ENCODE measurements at regions not wholly inside any gene's neighbourhood (a gene's known extent, or its start where the extent isn't known, plus 50 kb on each side); places are given as distances from the start of the nearest gene placed in this dataset.

DNA sequence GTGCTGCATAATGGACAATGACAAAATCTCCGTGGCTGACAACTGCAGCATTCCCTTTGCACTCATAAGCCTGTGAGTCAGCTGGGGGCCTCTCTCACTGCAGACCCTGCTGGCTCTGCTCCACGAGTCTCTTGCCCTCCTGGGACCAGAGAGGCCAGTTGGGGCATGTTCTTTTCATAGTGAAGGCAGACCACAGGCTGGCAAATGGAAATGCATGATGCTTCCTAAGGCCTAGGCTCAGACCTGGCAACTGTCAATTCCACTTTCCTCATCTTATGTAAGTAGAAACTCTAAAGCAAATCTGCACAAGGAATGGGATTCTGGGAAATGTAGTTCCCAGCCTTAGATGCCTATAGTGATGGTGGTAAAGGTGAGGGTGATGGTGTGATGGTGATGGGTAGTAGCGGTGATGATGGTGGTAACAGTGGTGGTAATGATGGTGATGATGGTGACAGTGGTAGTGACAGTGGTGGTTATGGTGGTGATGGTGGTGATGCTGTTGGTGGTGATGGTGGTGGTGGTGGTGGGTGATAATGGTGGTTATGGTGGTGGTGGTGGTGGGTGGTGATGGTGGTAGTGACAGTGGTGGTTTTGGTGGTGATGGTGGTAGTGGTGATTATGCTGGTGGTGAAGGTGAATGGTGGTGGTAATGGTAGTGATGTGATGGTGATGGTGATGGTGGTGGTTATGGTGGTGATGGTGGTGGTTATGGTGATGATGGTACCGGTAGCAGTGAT, 185.8 kb upstream of the ARL4C start:
- ATAC-seq: no peak
- DNase-seq: no peak
- H3K9me3 ChIP-seq: no peaks in the 10 kb centered on the region
- WGBS (ENCODE audit: insufficient coverage, low coverage, low lambda C conversion rate, missing lambda C conversion rate): 100% methylated on average over 2 of the region's 4 CpGs
- no peaks in the 10 kb centered on the region for H3K36me3 ChIP-seq
- no peak overlapping the region for H3K27ac ChIP-seq
- H3K4me3 ChIP-seq: no peak overlapping the region
- peaks cover 0 to 14% (median 8%) of the 10 kb centered on the region in 4 donors for H3K4me1 ChIP-seq
- intact Hi-C loops (cut with DNase I): no loop called here
- H3K27me3 ChIP-seq: no peaks in the 10 kb centered on the region
- no peak for TF ChIP-seq CTCF (IDR thresholded peaks at IDR 0.05)
- no peak for TF ChIP-seq POLR2A (IDR thresholded peaks at IDR 0.05)

GRCh38 chr2:234680688-234681619, 184.1 kb upstream of the ARL4C start:
- no peaks in the 10 kb centered on the region for H3K36me3 ChIP-seq
- intact Hi-C loops (cut with DNase I): no loop called here
- H3K9me3 ChIP-seq: no peaks in the 10 kb centered on the region
- peak overlapping the region in 2 of 3 donors; percentile 54 to 61 for H3K27ac ChIP-seq
- WGBS (ENCODE audit: insufficient coverage, low coverage, low lambda C conversion rate, missing lambda C conversion rate): 89% methylated on average over 9 of the region's 9 CpGs
- peaks cover 0 to 28% (median 13%) of the 10 kb centered on the region in 4 donors for H3K4me1 ChIP-seq
- DNase-seq (no peak), ATAC-seq (no peak)
- TF ChIP-seq POLR2A (IDR thresholded peaks at IDR 0.05) (no peak), CTCF (IDR thresholded peaks at IDR 0.05) (no peak)
- no peaks in the 10 kb centered on the region for H3K27me3 ChIP-seq
- H3K4me3 ChIP-seq: no peak overlapping the region

DNA sequence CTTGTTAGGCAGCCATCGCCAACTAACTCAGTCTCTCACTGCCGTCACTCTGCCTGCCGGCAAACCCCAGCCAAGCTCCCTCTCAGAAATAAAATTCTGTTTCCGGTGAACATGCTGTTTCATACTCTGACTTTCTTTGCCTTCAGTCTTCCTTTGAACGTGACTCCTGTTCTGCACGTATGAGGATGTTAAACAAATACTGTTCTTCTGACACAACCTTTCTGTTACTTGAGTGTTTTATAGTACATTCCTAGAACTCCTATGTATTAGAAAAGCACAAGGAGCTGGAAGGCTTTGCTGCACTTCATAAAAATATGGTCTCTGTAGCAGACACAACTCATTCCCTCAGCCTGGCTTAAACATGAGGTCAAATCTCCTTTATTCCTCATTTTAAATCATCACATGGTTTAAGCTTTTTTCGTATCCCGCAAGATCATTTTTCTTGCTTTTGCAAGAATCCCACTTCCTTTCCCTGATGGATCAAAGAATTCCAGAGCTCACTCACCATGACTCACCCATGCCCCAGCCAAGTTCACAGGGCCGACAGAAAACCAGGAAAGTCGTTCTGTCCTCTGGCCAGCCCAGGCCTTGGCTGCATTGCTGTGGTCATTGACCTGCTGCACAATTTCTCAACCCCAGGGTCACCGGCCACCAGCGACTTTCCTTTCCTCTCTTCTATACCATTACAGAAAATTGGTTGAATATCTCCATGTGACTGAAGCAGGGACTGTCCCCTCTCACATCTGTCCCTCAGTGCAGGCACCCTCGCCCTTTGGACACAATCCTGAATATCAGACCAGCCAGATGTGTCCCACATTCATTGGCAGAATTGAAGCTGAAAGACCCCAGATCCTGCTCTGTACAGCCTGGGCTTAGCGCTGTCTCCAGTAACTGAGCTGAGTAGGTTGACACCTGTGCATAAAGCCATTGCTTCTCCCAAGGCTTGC, 183.1 kb upstream of the ARL4C start:
- H3K4me1 ChIP-seq: peaks cover 0 to 35% (median 16%) of the 10 kb centered on the region in 4 donors
- TF ChIP-seq CTCF (IDR thresholded peaks at IDR 0.05) (no peak), POLR2A (IDR thresholded peaks at IDR 0.05) (no peak)
- ATAC-seq: peak; percentile 93 to 98 (median 96)
- intact Hi-C loops (cut with DNase I): no loop called here
- H3K27ac ChIP-seq: peak overlapping the region; percentile 20 to 61 (median 54)
- peak; percentile 86 to 92 (median 91) for DNase-seq
- no peaks in the 10 kb centered on the region for H3K27me3 ChIP-seq
- no peak overlapping the region for H3K4me3 ChIP-seq
- 39% methylated on average over 13 of the region's 14 CpGs for WGBS (ENCODE audit: insufficient coverage, low coverage, low lambda C conversion rate, missing lambda C conversion rate)
- H3K9me3 ChIP-seq: no peaks in the 10 kb centered on the region
- no peaks in the 10 kb centered on the region for H3K36me3 ChIP-seq

DNA sequence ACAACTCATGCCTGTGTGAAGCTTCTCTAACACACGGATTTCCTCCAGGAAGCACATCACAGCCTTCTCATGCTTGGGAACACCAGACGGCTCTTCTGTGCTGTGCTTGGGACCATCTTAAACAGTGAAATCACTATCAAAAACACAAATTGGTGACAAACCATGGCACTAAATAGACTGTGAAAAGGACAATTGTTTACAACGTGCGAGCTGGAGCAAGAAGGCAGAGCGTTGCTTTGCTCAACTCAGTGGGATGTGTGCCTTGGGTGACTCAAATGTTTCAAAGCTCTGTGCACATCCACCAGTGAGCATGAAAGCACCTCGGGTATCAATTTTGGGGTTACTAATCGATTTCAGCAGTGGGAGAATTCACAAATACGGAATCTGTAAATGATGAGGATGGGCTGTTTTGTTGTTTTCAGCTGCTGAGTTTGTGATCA, 182.4 kb upstream of the ARL4C start:
- DNase-seq: no peak
- H3K27me3 ChIP-seq: no peaks in the 10 kb centered on the region
- 78% methylated on average over 7 of the region's 8 CpGs for WGBS (ENCODE audit: insufficient coverage, low coverage, low lambda C conversion rate, missing lambda C conversion rate)
- H3K9me3 ChIP-seq: no peaks in the 10 kb centered on the region
- intact Hi-C loops (cut with DNase I): no loop called here
- H3K36me3 ChIP-seq: no peaks in the 10 kb centered on the region
- peak overlapping the region in 2 of 3 donors; percentile 20 to 38 for H3K27ac ChIP-seq
- H3K4me1 ChIP-seq: peaks cover 0 to 35% (median 16%) of the 10 kb centered on the region in 4 donors
- ATAC-seq: no peak
- TF ChIP-seq POLR2A (IDR thresholded peaks at IDR 0.05): no peak
- H3K4me3 ChIP-seq: no peak overlapping the region
